Inflammatory macrophage treated with lipopolysaccharide for 1 hour (primary cell): ENCODE measurements at regions not wholly inside any gene's neighbourhood (a gene's known extent, or its start where the extent isn't known, plus 50 kb on each side); places are given as distances from the start of the nearest gene placed in this dataset.

ENCODE experiments used
- DNase-seq, 2 donors: peaks; one replicate each; pipeline ENCODE4 v3.0.0-alpha.2; 2020 to 2022

DNA sequence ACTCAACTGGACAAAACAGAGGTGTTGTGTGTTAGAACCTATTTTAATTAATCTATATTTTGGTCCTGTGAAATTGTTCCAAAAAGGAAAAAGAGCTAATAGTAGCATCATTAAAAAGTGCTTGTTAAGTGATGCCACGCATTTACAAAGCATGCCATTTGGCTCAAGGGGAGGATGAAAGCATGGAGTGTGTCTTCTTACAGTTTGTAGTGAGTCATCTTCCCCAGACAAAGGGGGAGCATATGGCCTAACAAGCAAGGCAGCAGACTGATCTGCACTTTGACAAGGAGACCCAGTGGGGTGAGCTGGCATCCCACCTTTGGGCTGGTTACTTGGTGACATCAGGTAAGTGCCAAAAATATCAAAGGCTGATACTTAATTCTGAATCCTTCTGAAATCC lies 297.0 kb downstream of the FGF9 start:
- DNase-seq: no peak

DNA sequence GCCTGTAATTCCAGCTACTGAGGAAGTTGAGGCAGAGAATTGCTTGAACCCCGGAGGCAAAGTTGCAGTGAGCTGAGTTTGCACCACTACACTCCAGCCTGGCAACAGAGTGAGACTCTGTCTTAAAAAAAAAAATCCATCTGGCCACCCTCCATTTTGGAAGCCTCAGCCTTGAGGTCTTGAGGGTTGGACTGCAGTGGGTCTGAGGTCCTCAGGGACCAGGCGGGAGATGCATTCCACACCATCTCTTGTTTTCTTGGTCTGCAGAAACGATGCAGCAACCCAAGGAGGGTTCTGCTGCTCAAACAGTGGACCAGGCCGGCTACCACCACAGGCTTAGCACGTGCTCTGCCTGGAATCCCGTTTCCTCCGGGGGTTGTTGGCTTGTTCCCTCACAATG lies 299.3 kb downstream of the FGF9 start:
- DNase-seq: no peak

DNA sequence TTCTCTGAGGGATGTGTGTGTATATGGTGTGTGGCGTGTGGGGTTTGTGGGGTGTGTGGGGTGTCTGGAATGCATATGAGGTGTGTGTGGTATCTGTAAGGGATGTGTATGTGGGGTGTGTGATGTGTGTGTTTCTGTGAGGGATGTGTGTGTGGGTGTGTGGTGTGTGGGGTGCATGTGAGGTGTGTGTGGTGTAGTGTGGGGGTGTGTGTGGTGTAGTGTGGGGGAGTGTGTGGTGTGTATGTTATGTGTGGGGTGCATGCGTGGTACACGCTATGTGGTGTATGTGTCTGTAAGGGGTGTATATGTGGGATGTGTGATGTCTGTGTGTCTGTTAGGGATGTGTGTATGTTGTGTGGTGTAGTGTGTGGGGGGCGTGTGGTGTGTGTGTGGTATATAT lies 300.0 kb downstream of the FGF9 start:
- DNase-seq: no peak

DNA sequence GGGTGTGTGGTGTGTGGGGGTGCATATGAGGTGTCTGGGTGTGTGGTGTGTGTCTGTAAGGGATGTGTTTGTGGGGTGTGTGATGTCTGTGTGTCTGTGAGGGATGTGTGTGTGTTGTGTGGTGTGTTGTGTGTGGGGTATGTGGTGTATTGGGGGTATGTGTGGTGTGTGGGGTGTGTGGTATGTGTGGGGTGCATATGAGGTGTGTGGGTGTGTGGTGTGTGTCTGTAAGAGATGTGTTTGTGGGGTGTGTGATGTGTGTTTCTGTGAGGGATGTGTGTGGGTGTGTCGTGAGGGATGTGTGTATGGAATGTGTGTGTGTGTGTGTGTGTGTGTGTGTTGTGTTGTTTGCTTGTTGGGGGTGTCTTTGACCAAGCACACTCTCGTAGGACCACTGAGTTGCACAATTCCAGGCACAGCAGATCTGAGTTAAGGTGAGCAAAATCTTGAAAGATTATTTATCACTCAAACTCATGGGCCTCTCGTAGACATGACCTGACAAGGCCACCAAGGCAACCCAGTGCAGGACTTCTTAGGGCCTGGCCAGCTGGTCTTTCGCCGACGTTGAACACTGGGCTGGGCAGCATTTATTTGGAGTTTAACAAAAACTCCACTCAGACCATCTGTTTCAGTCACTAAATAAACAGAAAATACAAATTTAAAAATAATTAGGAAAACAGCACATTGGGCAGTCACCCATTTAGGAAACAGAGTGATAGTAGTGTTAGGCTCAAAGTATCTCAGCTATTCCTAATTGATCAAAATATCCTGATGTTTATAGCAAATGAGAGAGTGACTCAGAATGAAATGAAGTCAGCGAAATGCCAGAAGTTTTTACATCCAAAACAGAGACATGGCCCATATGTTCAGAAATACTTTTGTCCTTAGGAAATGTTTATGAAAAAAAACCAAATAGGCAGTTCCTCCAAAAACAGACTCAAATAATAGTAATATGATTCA lies 301.1 kb downstream of the FGF9 start:
- no peak for DNase-seq

DNA sequence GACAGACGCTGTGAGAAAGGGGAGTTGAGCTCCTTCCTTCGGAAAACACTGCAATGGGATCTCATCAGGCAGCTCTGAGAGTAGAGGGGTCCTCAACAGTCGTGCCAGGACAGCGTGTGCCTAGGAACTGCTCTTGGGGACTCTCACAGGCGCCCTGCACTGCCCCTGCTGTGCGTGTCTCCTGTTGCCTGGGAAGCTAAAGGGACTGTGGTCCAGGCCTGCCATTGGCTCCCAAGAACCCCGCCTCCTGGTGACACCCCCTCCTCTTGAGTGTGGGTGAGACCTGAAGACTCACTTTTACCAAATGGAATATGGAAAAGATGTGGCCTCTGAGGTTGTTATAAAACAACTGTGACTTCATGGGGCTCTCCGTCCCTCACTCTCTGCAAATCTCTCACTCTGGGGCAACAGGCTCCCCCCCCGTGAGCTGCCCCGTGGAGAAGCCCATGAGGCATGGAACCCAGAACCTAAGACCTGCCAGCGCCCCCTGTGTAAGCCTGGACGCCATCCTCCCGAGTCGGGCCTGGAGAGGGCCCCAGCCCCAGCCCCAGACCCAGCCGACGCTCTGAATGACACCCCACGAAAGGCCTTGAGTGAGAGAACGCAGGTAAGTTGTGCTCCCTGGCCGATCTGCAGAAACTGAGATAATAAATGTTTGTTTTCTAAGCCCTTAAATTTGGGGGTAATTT lies 302.7 kb downstream of the FGF9 start:
- DNase-seq: no peak

DNA sequence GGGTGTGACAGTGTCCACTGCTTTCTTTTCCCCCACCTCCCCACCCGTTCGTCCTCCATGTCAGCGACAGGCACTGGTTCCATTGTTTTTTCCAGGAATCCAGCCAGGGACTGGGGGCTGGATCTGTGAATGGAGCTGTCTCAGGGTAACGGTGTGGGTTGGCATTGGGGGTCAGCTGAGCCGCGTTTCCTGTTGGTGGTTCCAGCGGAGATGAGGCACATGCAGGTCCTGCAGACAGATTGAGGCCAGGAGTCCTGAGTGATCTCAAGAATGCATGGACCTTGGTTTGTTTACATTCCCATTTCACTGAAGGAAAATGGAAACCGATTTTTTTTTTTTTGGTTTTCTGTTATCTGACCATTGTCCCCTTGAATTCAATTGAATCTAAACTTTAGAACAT lies 303.9 kb downstream of the FGF9 start:
- no peak for DNase-seq

DNA sequence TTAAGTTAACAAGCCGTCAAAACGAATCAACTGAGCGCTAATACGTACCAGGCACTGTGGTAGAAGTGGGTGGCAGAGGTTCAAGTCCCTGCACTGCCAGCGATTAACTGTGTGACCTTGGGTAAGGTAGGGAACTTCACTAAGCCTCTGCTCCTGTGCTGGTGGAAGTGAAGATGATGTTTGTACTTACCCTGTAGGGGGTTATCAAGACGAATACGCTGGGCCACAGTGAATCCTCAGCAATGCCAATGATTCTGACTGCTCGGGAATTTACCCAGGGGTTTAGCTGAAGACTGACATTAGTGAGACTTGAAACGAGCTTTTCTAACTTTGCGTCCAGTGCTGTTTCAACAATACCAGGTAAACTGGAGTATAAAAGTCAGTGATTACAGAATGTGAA lies 305.3 kb downstream of the FGF9 start:
- DNase-seq: no peak

DNA sequence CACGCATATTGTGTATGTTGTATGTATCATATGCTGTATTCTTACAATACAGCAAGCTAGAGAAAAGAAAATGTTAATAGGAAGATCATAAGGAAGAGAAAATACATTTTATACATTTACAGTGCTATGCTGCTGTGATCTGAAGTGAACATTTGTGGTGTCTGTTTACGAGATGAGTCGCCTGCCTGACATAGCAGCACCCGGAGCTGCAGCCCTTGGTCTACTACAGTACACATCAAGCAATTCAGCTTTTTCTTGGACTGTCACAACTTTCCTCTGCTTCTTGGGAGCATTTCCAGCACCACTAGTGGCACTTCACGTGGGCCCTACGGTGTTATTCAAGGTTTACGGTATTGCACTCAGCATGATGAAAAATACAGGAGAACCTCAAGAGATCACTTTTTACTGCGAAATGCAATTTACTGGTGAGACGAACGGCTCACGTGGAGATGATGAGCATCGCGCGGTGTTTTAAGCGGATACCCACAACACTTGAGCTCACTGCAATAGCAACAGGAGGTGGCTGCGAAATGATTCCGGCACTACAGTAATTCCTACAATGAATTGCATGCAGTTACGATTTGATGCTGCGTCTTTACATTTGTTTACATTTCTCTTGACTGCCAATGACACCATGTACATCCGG lies 308.4 kb downstream of the FGF9 start:
- no peak for DNase-seq

DNA sequence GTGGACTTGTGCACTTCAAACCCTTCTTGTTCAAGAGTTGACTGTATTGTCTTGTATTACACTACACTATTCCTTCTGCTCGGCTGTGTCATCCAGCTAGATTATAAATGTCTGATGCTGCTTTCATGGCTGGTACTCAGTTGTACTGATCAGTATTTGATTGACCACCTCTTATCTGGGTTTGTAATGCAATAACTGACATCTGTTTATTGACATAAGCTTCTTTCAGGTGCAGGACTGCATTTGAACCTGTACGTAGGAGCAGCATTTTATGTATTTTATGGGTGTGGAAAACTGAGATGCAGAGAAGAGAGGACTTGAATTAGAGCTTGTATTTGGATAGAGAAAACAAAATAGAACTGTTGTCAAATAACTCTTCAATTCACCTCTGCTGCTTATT lies 309.2 kb downstream of the FGF9 start:
- DNase-seq: no peak

DNA sequence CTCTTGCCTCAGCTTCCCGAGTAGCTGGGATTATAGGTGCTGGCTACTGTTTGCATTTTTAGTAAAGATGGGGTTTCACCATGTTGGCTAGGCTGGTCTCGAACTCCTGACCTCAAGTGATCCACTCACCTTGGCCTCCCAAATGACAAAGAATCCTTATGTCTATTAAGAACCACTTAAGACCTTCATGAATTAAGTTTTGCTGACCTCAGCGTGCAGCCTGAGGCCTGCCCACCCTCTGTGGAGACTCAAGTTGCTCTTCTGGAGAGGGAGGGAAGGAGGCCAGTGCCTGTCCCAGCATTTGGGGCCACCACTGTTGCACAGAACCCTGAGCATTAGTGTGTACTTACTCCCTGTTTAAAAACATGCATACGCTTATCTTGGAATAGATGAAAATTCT lies 313.3 kb downstream of the FGF9 start:
- DNase-seq: no peak

DNA sequence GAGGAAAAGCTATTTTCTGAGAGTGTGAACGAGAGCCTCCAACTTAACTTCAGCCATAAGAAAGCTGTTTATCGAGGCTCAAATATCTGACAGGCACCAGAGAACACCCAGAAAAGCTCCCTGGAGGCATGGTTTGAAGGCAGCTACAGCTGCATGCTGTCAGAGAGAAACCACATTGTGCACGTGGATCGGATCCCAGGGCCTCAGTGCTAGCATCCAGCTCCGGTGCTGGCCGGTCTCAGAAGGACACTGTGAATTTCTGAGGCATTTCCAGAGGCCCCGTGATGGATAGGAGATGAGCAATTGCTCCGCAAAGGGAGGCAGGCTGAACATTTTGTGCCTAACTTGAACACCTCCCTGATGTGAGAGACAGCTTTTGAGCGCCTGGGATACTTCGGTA lies 315.7 kb downstream of the FGF9 start:
- no peak for DNase-seq

DNA sequence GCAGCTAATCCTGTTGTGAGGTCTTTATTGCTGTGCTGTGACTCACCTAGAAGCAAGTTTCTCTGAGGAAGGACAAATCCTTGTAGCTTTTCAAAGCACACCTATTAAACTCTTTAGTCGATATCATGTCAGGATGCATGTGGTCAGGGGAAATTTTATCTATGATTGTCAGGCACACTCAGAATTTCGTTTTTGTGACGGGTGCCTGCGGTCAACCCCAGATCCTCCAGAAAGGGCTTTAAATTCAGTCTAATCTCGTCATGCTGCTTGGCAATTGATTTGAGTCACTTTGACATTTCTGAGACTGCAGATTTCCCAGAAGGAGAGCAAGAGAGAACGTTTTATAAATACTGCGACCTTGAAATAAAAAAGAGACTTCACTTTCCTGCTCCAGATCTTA lies 316.9 kb downstream of the FGF9 start:
- no peak for DNase-seq

DNA sequence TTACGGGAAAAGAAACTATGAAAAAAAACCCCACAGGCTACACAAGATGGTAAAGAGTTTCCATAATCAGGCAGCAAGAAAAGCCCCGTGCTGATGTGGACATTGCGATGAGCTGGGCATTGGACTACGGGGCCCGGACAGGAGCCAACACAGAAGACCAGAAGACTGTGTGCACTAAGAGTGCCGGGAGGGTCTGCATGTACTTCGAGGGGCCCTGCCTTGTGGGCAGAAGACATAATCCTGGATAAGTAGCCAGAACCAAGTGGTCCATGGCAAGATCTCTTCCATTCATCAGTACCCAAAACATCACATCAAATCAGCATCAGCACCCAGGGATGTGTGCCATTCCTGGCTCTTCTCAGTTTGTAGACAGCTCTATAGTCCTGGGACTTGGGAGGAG lies 317.8 kb downstream of the FGF9 start:
- DNase-seq: no peak

DNA sequence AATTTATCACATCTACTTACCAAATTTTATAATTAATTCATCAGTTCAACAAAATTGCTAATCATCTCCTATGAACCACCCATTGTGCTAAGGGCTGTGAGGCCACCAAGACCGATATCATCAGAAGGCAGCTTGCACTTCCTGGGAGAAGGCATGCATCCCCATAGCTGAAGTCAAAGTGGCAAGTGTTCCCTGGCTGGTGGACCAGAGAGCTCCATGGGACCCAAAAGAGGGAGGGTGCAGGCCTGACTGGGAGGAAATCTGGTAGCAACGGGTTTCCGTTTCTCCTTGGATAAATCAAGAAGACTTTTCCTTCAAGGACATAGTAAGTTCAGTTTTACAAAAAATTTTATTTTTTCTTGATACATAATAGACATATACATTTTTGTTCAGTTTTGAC lies 325.2 kb downstream of the FGF9 start:
- no peak for DNase-seq

DNA sequence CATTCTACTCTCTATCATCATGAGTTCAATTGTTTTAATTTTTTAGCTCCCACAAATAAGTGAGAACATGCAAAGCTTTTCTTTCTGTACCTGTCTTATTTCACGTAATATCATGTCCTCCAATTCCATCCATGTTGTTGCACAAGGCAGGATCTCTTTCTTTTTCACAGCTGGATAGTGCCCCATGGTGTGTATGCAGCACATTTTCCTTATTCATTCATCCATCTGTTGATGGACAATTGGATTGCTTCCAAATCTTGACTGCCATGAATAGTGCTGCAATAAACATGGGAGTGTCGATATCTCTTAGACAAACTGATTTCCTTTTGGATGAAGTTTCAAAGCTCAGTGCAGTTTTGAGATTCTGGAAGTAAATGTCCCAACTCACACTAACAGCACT lies 326.9 kb downstream of the FGF9 start:
- DNase-seq: no peak

DNA sequence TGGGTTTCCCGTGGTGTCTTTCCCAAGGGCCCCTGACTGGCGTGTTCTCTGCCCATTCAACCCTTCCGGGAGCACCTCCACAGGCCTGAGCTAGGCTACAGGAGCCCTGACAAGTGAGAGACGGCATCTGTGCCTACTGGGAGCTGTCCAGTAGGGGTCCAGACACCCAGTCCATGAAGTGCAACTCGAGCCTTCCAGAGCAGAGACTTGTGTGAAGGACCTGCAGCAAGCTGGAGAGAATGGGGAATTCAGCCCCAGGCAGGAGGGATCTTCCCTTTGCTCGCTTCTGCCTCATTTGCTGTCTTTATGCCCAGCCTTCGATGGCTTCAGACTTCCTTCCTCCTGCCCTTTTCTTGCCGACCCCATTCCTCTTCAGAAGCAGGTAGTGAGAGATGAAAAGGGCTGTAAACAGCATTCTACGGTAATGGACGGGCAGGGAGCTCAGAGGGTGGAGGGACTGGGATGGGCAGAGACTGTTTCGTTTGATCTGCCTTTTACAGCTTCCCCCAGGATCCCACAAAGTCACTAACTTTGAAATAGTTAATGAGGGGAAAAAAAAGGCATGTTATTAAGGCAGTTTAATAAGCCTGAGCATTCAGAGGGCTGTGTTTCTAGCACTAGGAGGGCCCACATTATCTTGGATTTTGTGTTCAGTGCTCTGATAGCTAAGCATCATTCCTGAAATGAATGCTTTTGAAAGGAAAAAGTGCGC lies 327.6 kb downstream of the FGF9 start:
- DNase-seq: no peak

DNA sequence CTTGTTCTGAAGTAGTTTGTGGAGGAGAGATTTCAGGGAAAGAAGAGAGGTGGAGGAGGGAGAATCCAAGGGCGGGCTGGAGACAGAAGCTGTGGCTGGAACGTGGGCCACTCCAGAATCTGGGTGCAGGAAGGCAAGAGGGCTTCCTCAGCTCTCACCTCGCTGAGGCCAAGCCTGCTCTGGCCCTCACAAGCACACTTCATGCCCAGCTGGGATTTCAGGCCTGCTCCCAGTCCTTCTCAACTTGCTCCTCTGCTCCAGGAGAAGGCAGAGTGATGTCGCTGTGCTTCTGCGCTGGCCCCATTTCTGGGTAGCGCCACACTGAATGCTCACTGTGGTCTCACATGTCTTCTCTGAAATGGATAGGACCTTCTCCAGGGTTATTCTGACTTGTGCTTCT lies 328.8 kb downstream of the FGF9 start:
- DNase-seq: no peak

DNA sequence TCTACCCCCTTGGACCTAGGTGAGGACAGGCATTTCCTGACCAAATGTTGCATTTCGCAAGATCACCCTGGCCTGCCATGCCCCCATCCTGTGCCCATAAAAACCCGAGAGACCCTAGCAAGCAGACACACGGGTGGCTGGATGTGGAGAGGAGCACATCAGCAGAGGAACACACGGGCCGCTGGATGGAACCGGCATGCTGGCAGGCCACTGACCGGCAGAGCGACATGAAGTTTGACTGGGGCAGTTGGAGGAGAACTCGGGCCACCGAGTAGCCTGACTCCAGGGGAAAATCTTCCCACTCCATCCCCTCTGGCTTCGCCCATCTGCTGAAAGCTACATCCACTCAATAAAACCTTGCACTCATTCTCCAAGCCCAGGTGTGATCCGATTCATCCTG lies 329.3 kb downstream of the FGF9 start:
- DNase-seq: no peak

DNA sequence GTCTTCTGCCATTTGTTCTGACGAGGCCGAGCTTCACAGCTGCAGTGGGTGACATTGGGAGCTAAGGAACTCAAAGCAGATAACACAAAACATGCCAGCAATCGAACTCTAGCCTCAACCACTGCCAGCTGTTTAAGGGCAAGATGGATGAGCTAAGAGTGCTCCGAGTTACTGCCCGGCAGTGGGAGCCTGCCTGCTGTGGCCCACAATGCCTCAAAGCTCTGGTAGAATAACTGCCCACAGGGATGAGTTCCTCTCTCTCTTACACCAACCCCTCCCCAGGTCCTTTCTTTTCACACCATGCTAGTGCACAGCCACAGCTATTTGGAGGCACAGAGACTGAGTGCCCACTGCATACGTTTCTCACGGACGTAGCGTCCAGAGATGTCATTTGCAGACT lies 330.5 kb downstream of the FGF9 start:
- no peak for DNase-seq

DNA sequence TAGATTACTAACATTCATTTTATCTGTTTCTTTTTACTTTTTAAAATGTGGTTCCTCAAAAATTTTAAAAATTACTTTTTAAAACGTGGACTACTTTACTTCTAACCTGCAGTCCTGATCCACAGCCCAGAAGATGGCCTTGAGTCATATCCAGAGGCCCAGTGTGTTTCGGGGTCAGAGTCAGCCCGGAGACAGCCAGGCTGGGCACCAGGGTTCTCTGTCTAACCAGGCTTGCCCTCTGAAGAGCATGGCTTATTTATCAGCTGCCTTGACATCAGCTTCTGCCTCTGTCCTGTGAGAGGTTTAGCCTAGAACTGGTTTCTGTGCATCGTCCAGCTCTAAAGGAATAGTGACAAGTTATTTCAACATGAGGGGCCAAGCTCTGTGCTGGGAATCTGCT lies 332.0 kb downstream of the FGF9 start:
- DNase-seq: no peak

DNA sequence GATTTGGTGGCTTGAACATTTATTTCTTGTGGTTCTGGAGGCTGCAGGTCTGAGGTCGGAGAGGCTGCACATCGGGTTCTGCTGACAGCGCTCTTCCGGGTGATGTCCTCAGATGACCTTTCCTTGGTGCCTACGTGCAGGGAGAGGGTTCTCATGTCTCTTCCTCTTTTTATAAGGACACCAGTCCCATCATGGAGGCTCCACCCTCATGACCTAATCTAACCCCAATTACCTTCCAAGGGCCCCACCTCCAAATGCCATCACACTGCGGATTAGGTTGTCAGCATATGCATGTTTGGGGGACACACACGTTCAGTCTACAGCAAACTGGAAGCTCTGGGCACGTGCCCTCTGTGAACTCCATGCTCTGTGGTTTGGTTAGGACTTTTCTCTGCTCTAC lies 338.6 kb downstream of the FGF9 start:
- peak; percentile 32 to 49 for DNase-seq

DNA sequence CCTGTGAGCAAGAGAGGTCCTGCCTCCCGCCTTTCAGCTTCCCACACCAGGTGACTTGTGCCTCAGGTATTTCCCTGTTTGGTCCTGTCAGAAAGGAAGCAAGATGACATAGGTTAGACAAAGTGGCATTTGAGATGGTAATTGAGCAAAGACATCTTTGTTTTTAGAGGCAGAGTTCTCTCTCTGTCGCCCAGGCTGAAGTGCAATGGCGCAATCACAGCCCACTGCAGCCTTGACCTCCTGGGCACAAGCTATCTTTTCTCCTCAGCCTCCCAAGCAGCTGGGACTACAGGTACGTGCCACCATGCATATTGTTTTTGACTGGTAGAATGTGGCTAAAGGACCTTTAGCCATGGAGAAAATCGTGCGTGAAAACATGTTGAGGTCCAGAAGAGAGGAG lies 339.1 kb downstream of the FGF9 start:
- DNase-seq: no peak

DNA sequence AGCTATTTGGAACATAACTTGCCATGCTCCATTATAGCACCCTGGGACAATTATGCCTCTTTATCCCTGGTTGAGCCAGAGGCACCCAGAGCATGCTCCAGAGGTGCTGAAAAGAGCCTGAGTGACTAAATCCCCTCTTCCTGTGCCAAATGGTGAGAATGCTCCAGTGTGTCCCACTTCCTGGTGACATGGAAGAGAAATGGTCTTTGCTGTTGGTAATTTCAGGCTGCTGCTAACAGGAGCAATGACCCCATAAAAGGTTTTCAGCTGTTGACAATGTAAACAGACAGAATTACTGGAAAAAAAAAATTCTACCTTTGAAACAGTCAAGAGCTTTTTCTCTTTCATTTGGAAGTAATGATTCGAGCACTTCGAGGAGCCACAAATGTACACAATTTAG lies 341.8 kb downstream of the FGF9 start:
- no peak for DNase-seq
